ENCODE measurements at regions not wholly inside any gene's neighbourhood (a gene's known extent, or its start where the extent isn't known, plus 50 kb on each side); places are given as distances from the start of the nearest gene placed in this dataset.
A peak's percentile ranks its signal among the peaks of the same experiment; 100 is the strongest.
"Not testable (repeated sequence)": the region's sequence is repeated elsewhere in the genome, so short reads cannot be mapped to it uniquely, and the experiment has no call there.

- DNase-seq (ENCODE audit: low read depth) = no peak
Observed at GRCh38 chr6:148602136-148602535, 144.7 kb upstream of the UST start.

GRCh38 chr6:148608199-148608951 lies 138.5 kb upstream of the UST start:
- DNase-seq (ENCODE audit: low read depth) = no peak

GRCh38 chr6:148611213-148611612 lies 135.6 kb upstream of the UST start:
- no peak for DNase-seq (ENCODE audit: low read depth)

DNA sequence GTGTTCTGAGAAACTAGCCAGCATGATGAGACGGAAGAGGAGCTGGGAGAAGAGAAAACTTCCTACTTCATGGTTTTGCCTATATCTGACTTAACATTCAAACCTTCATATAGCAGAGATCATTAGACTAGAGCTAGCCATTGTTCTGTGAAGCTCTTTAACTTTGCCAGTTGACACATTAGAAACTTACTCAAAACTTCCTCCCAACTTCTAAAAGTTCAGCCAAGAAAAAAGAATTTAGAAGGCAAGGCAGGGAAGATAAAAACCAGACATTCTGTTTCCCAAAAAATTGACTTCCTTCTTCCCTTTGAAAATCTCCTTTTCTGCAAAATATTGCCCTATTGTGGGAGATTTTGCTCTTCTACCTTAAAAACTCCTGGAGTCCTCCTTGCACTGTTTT lies 134.8 kb upstream of the UST start:
- DNase-seq (ENCODE audit: low read depth) = no peak

DNA sequence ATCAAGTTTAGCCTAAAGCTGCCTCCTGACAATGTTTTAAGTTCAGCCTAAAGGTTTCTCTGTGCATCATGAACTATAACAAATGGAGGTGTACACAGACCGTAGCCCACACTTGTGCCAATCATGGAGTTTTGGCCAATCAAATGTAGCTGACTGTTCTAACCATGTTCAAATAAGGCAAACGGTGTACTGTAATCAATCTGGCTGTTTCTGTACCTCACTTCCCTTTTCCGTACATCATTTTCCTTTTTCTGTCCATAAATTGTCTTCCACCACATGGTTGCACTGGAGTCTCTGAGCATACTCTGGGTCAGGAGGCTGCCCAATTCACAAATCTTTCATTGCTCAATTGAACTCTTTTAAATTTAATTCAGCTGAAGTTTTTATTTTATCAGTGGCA lies 132.2 kb upstream of the UST start:
- no peak for DNase-seq (ENCODE audit: low read depth)

DNA sequence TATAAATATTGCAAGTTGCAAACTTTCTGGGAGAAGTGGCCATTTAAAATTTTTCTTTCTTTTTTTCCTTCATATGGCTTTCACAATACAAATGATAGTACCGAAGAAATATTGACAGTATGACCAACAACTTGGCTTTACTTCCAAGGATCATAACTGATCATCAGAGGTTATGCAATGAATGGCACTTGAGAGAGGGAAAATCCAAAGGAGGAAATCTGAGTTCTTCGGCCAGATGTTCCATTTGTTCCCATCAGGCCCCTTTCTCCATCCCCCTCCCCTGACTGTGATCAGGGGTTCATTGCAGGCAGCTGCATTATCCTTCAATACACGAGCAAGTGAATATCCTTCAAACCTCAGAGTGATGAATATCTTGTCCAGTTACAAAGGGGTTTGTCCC lies 130.0 kb upstream of the UST start:
- DNase-seq (ENCODE audit: low read depth) = no peak

DNA sequence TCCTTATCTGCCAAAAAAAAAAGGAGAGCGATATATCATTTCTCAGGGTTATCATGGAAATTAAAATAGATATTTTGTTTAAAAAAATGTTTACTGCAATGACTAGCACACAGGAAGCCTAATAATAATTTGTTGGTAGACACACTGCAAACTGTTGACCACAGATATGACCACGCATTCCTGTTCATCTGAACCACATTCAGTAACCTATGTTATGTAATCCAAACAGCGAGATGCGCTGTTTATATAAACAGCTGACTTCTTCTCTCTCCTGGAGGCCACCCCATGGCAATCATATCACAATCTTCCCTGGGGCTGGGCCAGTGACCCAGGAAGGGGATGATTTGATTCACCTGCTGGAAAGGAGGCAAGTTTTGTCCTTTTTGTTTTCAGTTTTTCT lies 129.3 kb upstream of the UST start:
- DNase-seq (ENCODE audit: low read depth) = peak; percentile 31

- no peak for DNase-seq (ENCODE audit: low read depth)
Observed at GRCh38 chr6:148619891-148620290, 126.9 kb upstream of the UST start.

- no peak for DNase-seq (ENCODE audit: low read depth)
Observed at GRCh38 chr6:148620579-148621298, 126.1 kb upstream of the UST start.

DNA sequence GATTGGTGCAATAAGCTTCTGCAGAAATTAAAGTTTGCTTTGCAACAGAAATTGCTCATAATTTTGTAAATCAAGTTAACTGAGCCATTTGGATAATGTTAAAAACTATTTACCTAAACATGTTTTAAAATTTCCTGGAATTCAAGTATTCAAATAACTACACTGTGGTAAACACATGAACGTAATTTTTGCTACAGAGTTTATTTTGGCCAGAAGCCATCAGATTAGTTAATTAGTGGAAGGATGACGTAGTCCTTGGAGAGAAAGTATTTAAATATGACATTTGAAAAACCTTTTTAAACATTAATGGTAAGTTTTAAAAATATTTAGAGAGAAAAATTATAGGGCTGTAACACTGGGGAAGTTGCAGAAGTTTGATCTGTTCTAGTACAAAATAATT lies 121.2 kb upstream of the UST start:
- DNase-seq (ENCODE audit: low read depth) = no peak

DNA sequence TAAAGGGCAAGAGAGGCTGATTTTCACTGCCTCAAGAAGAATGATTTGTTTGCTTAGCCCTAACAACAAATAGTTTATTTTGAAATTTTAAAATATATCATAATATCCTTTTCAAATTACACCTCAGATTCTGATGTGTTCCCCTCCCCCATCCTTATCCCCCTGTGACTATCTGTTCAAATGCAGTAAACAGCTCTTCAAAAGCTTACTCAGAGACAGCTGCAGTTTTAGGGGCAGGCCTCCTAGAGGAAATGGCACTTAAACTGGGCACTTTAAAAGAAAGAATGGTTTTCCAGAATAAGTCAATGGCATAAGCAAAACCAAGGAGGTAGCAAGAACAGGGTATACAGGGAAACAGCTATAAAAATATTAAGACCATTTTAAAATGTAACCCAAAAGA lies 118.6 kb upstream of the UST start:
- no peak for DNase-seq (ENCODE audit: low read depth)

GRCh38 chr6:148629181-148629580 lies 117.6 kb upstream of the UST start:
- no peak for DNase-seq (ENCODE audit: low read depth)

DNA sequence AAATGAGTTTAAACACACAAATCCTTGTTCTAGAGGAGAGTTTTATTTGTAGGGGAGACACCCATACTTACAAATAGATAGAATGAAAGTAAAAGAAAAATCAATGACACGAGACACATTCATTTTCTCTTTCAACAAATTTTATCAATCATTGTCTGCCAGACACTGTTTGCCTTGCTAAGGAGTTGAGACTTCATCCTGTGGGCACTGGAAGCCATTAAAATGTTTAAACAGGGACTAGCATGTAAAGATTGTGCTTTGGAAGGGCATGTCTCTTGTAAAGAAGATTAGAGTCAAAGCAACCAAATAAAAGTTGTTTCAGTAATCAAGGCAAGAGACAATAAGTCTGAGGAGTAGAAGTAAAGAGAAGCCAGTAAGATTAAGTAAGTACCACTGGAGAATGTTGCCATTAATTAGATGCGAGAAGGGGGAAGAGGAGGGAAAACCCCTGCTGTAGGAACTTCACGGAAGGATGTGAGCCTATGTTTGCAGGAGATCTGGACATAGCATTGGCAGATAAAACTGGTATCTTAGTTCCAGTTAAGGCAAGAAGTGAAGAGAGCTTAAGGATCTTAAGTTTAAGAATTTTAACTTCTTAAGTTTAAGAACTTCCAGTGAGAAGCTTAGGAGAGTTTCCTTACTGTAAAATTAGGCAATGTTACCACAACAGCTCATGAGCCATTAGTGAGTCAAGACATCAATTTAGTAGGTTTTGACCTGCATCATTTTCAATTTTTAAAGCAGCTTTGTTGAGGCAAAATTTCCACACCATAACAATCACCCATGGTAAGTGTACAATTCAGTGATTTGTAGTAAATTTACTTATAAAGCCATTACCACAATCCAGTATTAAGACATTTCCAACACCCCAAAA lies 117.0 kb upstream of the UST start:
- no peak for DNase-seq (ENCODE audit: low read depth)

DNA sequence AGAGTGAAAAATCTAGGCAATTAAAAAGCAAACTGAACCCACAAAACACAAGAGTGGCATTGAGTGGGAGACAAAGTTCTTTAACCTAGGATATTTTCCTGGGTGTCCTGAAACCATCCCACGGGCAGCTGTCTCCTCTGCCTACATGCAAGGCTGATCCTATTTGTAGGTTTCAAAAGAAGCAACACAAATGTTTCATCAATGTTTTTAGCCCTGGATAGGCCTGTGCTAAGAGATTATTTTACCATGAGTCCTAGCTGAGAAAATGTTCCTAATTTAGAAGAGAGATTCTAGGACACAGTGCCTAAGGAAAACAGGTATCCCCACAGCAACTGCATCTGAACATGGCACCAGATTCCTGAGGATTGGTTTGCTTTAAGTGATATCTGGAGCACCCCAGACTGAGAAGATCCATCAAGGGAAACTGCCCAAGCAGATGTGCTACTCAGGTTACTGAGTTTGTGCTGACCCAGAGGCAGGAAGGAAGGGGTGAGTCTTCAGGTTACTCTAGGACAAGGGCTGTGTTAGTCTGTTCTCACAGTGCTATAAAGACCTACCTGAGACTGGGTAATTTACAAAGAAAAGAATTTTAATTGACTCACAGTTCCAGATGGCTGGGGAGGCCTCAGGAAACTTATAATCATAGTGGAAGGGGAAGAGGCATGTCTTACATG lies 111.6 kb upstream of the UST start:
- no peak for DNase-seq (ENCODE audit: low read depth)

DNA sequence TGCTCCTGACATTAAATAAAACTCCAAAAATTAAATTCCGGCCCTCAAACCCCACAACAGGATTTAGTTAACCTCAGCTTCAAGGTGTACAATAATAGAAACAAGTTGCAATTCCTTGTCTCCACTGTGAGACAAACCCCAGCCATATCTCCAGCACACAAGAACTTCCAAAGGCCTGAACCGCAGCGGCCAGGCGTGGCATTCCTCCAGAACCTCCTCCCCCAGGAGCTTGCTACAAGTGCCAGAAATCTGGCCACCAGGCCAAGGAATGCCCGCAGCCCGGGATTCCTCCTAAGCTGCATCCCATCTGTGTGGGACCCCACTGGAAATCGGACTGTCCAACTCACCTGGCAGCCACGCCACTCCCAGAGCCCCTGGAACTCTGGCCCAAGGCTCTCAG lies 105.0 kb upstream of the UST start:
- not testable (repeated sequence) for DNase-seq (ENCODE audit: low read depth)

GRCh38 chr6:148643208-148643607 lies 103.6 kb upstream of the UST start:
- DNase-seq (ENCODE audit: low read depth) = not testable (repeated sequence)

DNA sequence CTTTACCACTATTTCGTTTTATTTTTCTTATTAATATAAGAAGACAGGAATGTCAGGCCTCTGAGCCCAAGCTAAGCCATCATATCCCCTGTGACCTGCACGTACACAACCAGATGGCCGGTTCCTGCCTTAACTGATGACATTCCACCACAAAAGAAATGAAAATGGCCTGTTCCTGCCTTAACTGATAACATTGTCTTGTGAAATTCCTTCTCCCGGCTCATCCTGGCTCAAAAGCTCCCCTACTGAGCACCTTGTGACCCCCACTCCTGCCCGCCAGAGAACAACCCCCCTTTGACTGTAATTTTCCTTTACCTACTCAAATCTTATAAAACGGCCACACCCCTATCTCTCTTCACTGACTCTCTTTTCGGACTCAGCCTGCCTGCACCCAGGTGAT lies 101.8 kb upstream of the UST start:
- not testable (repeated sequence) for DNase-seq (ENCODE audit: low read depth)

DNA sequence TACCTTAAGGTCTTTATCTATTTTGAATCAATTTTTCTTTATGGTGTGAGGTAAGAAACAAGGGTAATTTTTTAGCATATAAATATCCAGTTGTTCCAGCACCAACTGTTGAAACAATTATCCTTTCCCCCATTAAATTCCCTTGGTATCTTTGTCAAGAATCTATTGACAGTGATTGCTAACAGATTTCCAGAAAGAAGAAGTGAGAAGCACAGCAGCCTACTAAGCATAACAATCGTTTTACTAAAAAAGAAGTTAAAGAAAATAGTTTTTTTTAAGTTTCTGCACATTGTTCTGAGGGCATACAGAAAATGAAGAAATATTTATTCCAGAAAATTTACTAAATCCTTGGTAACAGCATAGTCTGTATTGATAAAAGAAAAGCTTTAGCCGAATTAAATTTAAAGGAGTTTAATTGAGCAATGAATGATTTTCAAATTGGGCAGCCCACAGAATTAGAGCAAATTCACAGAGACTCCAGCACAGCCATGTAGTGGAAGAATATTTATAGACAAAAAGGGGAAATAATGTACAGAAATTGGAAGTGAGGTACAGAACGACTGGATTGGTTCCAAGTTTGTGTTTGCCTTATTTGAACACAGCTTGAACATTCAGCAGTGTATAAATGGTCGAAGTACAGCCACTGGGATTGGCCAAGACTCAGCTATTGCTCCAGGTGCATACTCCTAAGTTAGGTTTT lies 97.9 kb upstream of the UST start:
- DNase-seq (ENCODE audit: low read depth) = no peak

DNA sequence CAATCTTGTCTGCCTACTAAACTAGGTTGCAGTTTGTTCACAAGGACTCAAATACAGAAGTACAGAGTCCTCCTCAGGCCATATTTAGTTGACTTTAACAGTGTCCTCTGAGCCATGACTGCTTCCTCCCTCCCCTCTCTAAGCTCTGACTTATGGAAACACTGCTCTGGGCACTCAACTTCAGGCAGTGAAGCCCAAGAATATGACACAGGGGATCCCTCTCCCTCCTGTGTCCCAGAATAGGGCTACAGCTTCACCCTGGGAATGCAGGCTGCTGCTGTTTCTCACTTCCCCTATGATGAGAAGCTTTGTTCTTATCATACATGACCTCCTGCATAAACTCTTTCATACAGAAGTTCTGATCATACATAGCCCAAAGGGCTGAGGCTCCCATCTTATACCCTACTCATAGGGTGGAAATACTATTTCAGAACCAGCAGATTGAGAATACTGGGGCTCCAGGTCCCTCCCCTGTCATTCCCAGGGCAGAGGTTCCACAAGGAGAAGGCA lies 97.3 kb upstream of the UST start:
- no peak for DNase-seq (ENCODE audit: low read depth)

GRCh38 chr6:148650941-148651505 lies 95.8 kb upstream of the UST start:
- no peak for DNase-seq (ENCODE audit: low read depth)

DNA sequence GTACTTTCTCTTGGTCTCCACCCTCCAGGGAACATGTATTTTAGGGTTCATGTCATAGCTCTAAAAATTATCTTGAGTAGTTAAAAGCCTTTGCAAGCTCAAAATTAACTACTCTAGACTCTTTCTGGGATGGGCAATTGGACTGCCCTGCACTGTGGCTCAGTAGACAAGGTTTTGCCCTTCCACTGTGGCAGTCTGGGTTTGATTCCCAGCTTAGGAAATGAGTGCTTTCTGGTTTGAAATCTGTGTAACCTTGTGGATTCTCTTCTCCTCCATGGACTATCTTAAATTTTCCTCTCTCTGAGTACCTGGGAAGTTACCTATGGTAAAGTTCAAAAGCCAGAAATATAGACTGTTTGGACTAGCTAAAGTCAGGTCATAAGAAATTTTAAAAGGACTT lies 94.6 kb upstream of the UST start:
- no peak for DNase-seq (ENCODE audit: low read depth)
